ENCODE measurements at regions not wholly inside any gene's neighbourhood (a gene's known extent, or its start where the extent isn't known, plus 50 kb on each side); places are given as distances from the start of the nearest gene placed in this dataset.

GRCh38 chr2:7929281-7929680 lies 752.6 kb upstream of the ID2 start:
- TF ChIP-seq CTCF (IDR thresholded peaks at IDR 0.05; ENCODE audit: low read depth, low read length, poor library complexity, severe bottlenecking) (no peak), EZH2phosphoT487 (IDR thresholded peaks at IDR 0.05; ENCODE audit: borderline replicate concordance, low read length) (no peak)

Data from DOHH2 (cell line).